HepG2 (cell line): ENCODE measurements at regions not wholly inside any gene's neighbourhood (a gene's known extent, or its start where the extent isn't known, plus 50 kb on each side); places are given as distances from the start of the nearest gene placed in this dataset.

Source experiments
- EZH2 ChIP-seq: conservative IDR thresholded peaks from 2 replicates; pipeline ENCODE4 v1.6.1; 2012; ENCODE audit warnings: mild to moderate bottlenecking, low read depth, low read length, moderate library complexity
- ZNF317 ChIP-seq: sonication (generic); formaldehyde crosslinking; IDR thresholded peaks from 2 replicates; pipeline ENCODE4 v1.5.0; 2020; ENCODE audit warnings: mild to moderate bottlenecking, missing genetic modification reagents

GRCh38 chr5:136598802-136599404, 233.6 kb upstream of the TRPC7 start:
- TF ChIP-seq ZNF317 (CRISPR knock-in tag) (no peak), EZH2 (no peak)
